ENCODE measurements at regions not wholly inside any gene's neighbourhood (a gene's known extent, or its start where the extent isn't known, plus 50 kb on each side); places are given as distances from the start of the nearest gene placed in this dataset.

GRCh38 chr14:34228650-34228976 lies 233.4 kb downstream of the SPTSSA start:
- TF ChIP-seq CTCF (IDR thresholded peaks at IDR 0.05) = no peak
- TF ChIP-seq POLR2A (IDR thresholded peaks at IDR 0.05) = no peak

All from heart left ventricle (tissue), 13 donors.